ENCODE measurements at regions not wholly inside any gene's neighbourhood (a gene's known extent, or its start where the extent isn't known, plus 50 kb on each side); places are given as distances from the start of the nearest gene placed in this dataset.

- TF ChIP-seq, protein P1, sequence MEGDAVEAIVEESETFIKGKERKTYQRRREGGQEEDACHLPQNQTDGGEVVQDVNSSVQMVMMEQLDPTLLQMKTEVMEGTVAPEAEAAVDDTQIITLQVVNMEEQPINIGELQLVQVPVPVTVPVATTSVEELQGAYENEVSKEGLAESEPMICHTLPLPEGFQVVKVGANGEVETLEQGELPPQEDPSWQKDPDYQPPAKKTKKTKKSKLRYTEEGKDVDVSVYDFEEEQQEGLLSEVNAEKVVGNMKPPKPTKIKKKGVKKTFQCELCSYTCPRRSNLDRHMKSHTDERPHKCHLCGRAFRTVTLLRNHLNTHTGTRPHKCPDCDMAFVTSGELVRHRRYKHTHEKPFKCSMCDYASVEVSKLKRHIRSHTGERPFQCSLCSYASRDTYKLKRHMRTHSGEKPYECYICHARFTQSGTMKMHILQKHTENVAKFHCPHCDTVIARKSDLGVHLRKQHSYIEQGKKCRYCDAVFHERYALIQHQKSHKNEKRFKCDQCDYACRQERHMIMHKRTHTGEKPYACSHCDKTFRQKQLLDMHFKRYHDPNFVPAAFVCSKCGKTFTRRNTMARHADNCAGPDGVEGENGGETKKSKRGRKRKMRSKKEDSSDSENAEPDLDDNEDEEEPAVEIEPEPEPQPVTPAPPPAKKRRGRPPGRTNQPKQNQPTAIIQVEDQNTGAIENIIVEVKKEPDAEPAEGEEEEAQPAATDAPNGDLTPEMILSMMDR (IDR thresholded peaks at IDR 0.05; ENCODE audit: low read depth, low read length): peak; percentile 35
- no peaks in the 10 kb centered on the region for H3K27me3 ChIP-seq
- no peaks in the 10 kb centered on the region for H3K36me3 ChIP-seq
- peak; percentile 33 to 37 for DNase-seq (ENCODE audit: low read depth in 1 of 2, low spot score in 1 of 2)
- H3K9me3 ChIP-seq (ENCODE audit: low read depth): no peaks in the 10 kb centered on the region
- H3K27ac ChIP-seq: no peak overlapping the region
- no peak overlapping the region for H3K4me3 ChIP-seq
- H3K4me1 ChIP-seq (ENCODE audit: low read depth): peaks cover 21% of the 10 kb centered on the region
Measured at GRCh38 chr4:86482306-86483172, 111.6 kb upstream of the PTPN13 start.

GRCh38 chr4:86483173-86483490, 111.0 kb upstream of the PTPN13 start:
- H3K27ac ChIP-seq: no peak overlapping the region
- no peaks in the 10 kb centered on the region for H3K27me3 ChIP-seq
- H3K9me3 ChIP-seq (ENCODE audit: low read depth): no peaks in the 10 kb centered on the region
- DNase-seq (ENCODE audit: low read depth in 1 of 2, low spot score in 1 of 2): no peak
- H3K4me3 ChIP-seq: no peak overlapping the region
- no peaks in the 10 kb centered on the region for H3K36me3 ChIP-seq
- peaks cover 21% of the 10 kb centered on the region for H3K4me1 ChIP-seq (ENCODE audit: low read depth)
- TF ChIP-seq, protein P1 (IDR thresholded peaks at IDR 0.05; ENCODE audit: low read depth, low read length): no peak

- Histone ChIP-seq H3K36me3 (no peaks in the 10 kb centered on the region), H3K9me3 (ENCODE audit: low read depth) (no peaks in the 10 kb centered on the region), H3K27me3 (no peaks in the 10 kb centered on the region), H3K4me3 (no peak overlapping the region), H3K27ac (no peak overlapping the region), H3K4me1 (ENCODE audit: low read depth) (peaks cover 21% of the 10 kb centered on the region)
- TF ChIP-seq, protein P1 (IDR thresholded peaks at IDR 0.05; ENCODE audit: low read depth, low read length): no peak
- DNase-seq (ENCODE audit: low read depth in 1 of 2, low spot score in 1 of 2): no peak
Measured at GRCh38 chr4:86483773-86484172, 110.3 kb upstream of the PTPN13 start.

GRCh38 chr4:86484241-86484640, 109.9 kb upstream of the PTPN13 start:
- Histone ChIP-seq H3K27me3 (no peaks in the 10 kb centered on the region), H3K27ac (no peak overlapping the region), H3K4me1 (ENCODE audit: low read depth) (peaks cover 21% of the 10 kb centered on the region), H3K4me3 (no peak overlapping the region), H3K9me3 (ENCODE audit: low read depth) (no peaks in the 10 kb centered on the region), H3K36me3 (no peaks in the 10 kb centered on the region)
- TF ChIP-seq, protein P1 (IDR thresholded peaks at IDR 0.05; ENCODE audit: low read depth, low read length): no peak
- no peak for DNase-seq (ENCODE audit: low read depth in 1 of 2, low spot score in 1 of 2)

- no peaks in the 10 kb centered on the region for H3K27me3 ChIP-seq
- H3K9me3 ChIP-seq (ENCODE audit: low read depth): no peaks in the 10 kb centered on the region
- no peaks in the 10 kb centered on the region for H3K36me3 ChIP-seq
- peaks cover 10% of the 10 kb centered on the region for H3K4me1 ChIP-seq (ENCODE audit: low read depth)
- H3K4me3 ChIP-seq: no peak overlapping the region
- DNase-seq (ENCODE audit: low read depth in 1 of 2, low spot score in 1 of 2): no peak
- H3K27ac ChIP-seq: no peak overlapping the region
- TF ChIP-seq, protein P1 (IDR thresholded peaks at IDR 0.05; ENCODE audit: low read depth, low read length): no peak
Measured at GRCh38 chr4:86487738-86488348, 106.3 kb upstream of the PTPN13 start.

Data from cardiac muscle cell (in vitro differentiated cells and primary cell).